HCT116 (cell line): ENCODE measurements at regions not wholly inside any gene's neighbourhood (a gene's known extent, or its start where the extent isn't known, plus 50 kb on each side); places are given as distances from the start of the nearest gene placed in this dataset.

Source experiments
- CEBPB ChIP-seq: IDR thresholded peaks from 2 replicates; pipeline ENCODE4 v1.6.1; 2012; ENCODE audit warnings: low read depth
- EZH2phosphoT487 ChIP-seq: fragments of 200-600 bp; IDR thresholded peaks from 2 replicates; pipeline ENCODE4 v1.6.1; 2018; ENCODE audit warnings: antibody characterized with exemption, borderline replicate concordance

GRCh38 chr5:15350614-15351013 lies 149.4 kb upstream of the FBXL7 start:
- TF ChIP-seq CEBPB, result no peak
- TF ChIP-seq EZH2phosphoT487, result no peak
